ENCODE measurements at regions not wholly inside any gene's neighbourhood (a gene's known extent, or its start where the extent isn't known, plus 50 kb on each side); places are given as distances from the start of the nearest gene placed in this dataset.

DNA sequence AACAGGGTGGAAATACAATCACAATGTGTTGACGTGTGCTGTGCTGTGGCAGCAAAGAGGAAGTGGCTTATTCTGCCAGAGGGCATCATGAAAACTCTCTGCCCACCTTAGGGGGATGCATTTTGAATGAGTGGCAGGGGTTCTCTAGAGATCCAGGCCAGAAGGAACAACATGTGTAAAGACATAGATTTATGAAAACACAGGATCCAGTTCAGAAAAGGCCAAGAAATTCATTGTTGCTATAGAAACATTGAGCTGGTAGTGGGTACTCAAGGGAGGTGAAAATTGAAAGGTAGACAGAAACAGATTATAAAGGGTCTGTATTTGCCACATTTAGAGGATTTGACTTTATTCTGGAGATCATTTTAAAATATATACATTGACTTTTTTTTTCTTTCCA, 417.7 kb downstream of the ENC1 start:
- 100% methylated on average over 1 of the region's 1 CpG; no CpG with 5 or more reads in 9 of the 10 experiments for WGBS, 10 experiments
- H3K4me1 ChIP-seq (replicated peaks in 1 of 2), result no peaks in the 10 kb centered on the region
- no peak overlapping the region for H3K27ac ChIP-seq
- ATAC-seq (replicated peaks in 6 of 8), result no peak
- in situ Hi-C loops (cut with MboI; ENCODE audit: low pct_unique_long_range_greater_than_20kb in 2 of 9, low sequenced_read_pairs in 9 of 9, unreplicated experiment in 9 of 9), result no loop called here
- H3K4me3 ChIP-seq, result no peak overlapping the region

DNA sequence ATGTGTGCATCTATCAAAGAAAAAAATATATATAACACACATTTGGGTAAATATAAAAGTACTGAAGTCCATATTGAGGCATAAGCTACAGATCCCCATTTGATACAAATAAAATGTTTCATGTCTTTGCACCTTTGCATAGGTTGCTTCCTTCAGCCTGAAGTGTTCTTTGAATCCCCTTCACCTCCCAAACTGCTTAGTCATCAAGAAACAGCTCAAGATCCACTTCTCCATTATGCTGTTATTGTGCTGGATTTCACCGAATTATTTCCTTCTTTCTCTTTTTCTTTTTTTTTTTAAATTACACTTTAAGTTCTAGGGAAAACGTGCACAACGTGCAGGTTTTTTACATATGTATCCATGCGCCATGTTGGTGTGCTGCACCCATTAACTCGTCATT, 419.1 kb downstream of the ENC1 start:
- H3K4me1 ChIP-seq (replicated peaks in 1 of 2), result no peaks in the 10 kb centered on the region
- no peak overlapping the region for H3K27ac ChIP-seq
- ATAC-seq (replicated peaks in 6 of 8), result no peak
- 70 to 100% (median 90%) methylated on average over 1 to 5 of the region's 5 CpGs; no CpG with 5 or more reads in 2 of the 10 experiments for WGBS, 10 experiments
- H3K4me3 ChIP-seq, result no peak overlapping the region
- in situ Hi-C loops (cut with MboI; ENCODE audit: low pct_unique_long_range_greater_than_20kb in 2 of 9, low sequenced_read_pairs in 9 of 9, unreplicated experiment in 9 of 9), result no loop called here

DNA sequence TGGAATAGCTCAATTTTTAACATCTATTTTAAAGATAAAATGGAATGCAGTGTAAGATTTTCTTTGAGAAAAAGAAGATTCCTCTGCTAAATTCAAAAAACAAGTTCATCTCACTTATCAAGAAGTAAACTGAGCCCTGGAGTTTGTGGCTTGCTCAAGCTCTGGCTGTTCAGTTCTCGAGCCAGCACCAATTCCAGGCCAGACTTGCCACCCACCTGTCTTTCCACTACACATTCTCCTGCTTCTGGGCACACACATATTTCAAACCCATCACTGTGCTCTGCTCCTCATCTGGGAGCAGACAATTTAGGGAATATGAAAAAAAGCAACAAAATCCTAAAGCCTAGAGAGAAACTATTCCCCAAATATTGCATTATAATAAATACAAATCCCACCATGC, 424.5 kb downstream of the ENC1 start:
- 43 to 67% (median 55%) methylated on average over 1 of the region's 1 CpG; no CpG with 5 or more reads in 4 of the 10 experiments for WGBS, 10 experiments
- no peak for ATAC-seq (replicated peaks in 6 of 8)
- Histone ChIP-seq H3K27ac (no peak overlapping the region), H3K4me3 (no peak overlapping the region), H3K4me1 (replicated peaks in 1 of 2) (peaks cover 0 to 4% of the 10 kb centered on the region in 2 donors)
- in situ Hi-C loops (cut with MboI; ENCODE audit: low pct_unique_long_range_greater_than_20kb in 2 of 9, low sequenced_read_pairs in 9 of 9, unreplicated experiment in 9 of 9), result no loop called here

DNA sequence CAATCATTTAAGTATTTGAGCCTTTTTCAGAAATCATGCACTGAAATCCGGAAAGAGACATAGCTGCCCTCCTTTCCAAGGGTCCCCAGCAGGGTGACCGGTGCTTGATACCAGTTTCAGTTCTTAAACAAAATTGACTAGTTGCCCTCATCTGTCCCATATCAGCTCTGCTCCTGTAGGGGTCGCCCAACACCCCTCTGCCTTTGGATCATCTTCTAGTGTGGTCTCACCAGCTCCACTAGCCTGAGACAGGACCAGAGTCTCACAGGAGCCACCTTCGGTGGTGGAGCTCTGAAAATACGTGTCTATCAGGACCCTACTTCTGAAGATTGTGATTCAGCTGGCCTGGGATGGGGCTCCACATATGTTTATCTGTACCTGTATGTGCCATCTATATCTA, 428.2 kb downstream of the ENC1 start:
- Histone ChIP-seq H3K4me3 (no peak overlapping the region), H3K27ac (no peak overlapping the region), H3K4me1 (replicated peaks in 1 of 2) (peaks cover 0 to 4% of the 10 kb centered on the region in 2 donors)
- in situ Hi-C loops (cut with MboI; ENCODE audit: low pct_unique_long_range_greater_than_20kb in 2 of 9, low sequenced_read_pairs in 9 of 9, unreplicated experiment in 9 of 9), result no loop called here
- ATAC-seq (replicated peaks in 6 of 8), result peak in 1 of 8 experiments; percentile 66
- WGBS, 10 experiments, result 0 to 94% (median 76%) methylated on average over 1 to 5 of the region's 5 CpGs; no CpG with 5 or more reads in 5 of the 10 experiments

DNA sequence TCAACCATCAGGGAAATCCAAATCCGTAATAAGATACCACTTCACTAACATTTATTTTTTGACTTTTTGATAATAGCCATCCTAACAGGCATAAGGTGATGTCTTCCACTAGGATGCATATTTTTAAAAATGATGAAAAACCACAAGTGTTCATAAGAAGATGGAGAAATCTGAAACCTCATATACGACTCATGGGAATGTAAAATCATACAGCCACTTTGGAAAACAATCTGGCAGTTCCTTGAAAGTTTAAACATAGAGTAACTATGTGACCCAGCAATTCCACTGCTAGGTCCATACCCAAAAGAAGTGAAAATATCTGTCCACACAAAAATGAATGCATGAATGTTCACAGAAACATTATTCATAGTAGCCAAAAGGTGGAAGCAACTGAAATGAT, 431.0 kb downstream of the ENC1 start:
- 38 to 100% (median 83%) methylated on average over 1 to 2 of the region's 2 CpGs; no CpG with 5 or more reads in 1 of the 10 experiments for WGBS, 10 experiments
- Histone ChIP-seq H3K27ac (no peak overlapping the region), H3K4me1 (replicated peaks in 1 of 2) (peaks cover 8 to 10% of the 10 kb centered on the region in 2 donors), H3K4me3 (no peak overlapping the region)
- in situ Hi-C loops (cut with MboI; ENCODE audit: low pct_unique_long_range_greater_than_20kb in 2 of 9, low sequenced_read_pairs in 9 of 9, unreplicated experiment in 9 of 9), result no loop called here
- no peak for ATAC-seq (replicated peaks in 6 of 8)

DNA sequence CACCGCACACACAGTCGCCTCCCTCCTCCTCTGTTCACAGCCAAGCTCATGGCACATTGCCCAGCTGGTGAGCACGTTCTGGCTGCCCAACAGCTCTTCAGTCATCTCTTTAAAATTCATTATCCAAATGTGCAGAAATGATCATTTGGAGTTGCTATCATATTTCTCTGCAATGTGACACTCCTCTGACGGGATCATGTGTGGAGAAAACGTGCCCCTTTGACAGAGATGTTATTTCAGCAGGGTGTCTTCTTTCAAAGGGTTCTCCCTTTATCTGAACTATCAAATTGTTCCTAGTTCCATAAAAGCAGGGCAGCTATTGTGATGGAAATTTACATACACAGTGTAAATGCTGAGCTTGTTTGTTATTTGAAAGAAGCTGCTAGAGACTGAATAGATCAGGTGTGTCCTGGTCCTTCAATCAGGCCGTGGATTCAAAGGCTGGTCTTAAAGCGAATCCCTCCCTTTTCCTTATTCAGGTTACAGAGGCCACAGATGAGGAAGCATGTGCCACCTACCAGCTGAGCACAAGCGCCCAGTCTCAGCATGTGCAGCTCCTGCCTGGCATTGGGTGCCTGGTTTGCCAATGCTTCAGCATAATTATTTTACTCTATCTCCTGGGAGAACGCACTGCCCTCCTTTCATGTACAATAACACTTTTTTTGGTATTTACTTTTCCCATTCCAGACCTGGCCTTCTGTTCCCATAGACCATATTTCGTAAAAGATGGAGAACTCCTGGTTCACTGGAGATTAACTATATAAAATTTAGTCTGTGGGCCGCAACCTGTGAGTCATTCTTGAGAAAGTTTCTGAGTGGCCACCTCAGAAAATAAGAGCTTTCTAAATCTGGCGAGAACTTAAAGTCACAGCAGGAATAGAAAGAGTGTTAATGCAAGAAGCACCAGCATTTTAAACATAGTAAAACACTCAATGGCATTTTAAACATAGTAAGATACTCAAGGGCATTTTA, 433.7 kb downstream of the ENC1 start:
- in situ Hi-C loops (cut with MboI; ENCODE audit: low pct_unique_long_range_greater_than_20kb in 2 of 9, low sequenced_read_pairs in 9 of 9, unreplicated experiment in 9 of 9), result no loop called here
- Histone ChIP-seq H3K4me3 (no peak overlapping the region), H3K27ac (no peak overlapping the region), H3K4me1 (replicated peaks in 1 of 2) (peaks cover 4 to 10% of the 10 kb centered on the region in 2 donors)
- peak; percentile 78 to 98 (median 89) for ATAC-seq (replicated peaks in 6 of 8)
- 15 to 100% (median 70%) methylated on average over 2 to 12 of the region's 12 CpGs for WGBS, 10 experiments

DNA sequence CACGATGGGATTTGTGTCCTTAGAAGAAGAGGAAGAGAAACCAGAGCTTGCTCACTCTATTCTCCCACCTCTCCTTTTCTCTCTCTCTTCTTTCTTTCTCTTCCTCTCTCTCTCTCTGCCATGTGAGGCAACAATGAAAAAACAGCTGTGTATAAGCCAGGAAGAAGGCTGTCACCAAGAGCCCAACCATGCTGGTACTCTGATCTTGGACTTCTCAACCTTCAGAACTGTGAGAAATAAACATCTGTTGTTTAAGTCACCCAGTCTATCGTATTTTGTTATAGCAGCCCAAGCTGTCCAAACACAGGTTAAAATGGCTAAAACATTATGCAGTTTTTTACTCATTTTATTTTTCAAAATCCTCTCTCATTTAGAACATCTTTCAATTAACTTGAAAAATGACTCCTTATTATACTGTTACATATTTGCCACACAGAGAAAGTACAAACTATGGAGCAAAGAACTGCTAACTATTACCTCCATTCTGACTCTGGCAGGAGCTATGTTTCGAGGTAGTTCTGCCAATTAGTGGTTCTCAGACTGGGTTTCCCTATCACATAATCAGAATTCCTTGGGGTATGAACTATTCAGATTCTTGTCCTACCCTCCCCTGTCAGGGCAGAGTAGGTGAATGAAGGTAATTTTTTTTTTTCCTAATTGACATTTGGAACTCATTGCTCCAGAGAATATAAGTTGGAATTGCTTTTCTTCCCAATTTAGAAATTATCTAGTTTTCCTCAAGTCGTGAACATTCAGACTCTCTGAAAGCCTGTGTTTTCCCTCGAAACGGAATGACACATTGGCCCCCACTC, 434.6 kb downstream of the ENC1 start:
- H3K4me3 ChIP-seq, result no peak overlapping the region
- WGBS, 10 experiments, result 10 to 100% (median 63%) methylated on average over 1 to 5 of the region's 6 CpGs; no CpG with 5 or more reads in 2 of the 10 experiments
- H3K4me1 ChIP-seq (replicated peaks in 1 of 2), result peaks cover 4 to 10% of the 10 kb centered on the region in 2 donors
- H3K27ac ChIP-seq, result no peak overlapping the region
- in situ Hi-C loops (cut with MboI; ENCODE audit: low pct_unique_long_range_greater_than_20kb in 2 of 9, low sequenced_read_pairs in 9 of 9, unreplicated experiment in 9 of 9), result no loop called here
- ATAC-seq (replicated peaks in 6 of 8), result peak in 2 of 8 experiments; percentile 7 to 15

DNA sequence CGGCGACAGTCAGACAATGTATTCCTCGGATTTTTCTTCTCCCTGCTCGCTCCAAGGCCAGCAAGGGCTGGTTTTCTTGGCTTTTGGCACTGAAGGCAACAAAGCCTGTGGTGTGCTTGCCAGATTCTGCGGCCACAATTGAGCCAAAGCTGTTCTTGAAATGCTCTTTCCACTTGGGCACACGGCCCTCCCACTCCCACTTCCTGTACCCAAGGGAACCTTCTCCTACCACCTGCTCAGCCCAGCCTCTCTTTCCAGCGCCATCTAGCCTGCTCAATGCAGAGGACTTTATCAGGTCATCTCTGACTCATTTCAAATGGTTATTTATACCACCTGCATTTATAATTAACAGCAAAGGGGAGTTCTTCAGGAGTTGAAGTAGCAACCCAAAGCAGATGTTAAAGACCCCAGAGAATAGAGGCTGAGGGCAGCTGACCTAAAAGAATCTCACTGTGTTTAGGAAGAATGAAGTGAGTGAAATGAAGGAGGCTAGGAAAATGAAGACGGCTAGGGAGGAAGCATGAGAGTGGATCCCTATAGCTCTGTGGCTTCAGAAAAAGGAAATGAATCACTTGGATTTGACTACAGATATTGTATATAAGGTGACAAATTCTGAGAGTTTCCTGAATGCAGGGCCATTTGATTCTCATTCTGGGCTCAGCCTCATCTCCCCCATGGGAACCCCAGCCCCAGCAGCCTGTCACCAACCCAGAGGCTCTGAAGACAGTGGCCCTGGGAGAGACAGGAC, 439.0 kb downstream of the ENC1 start:
- Histone ChIP-seq H3K4me1 (replicated peaks in 1 of 2) (peaks cover 5 to 10% of the 10 kb centered on the region in 2 donors), H3K4me3 (no peak overlapping the region), H3K27ac (no peak overlapping the region)
- peak in 4 of 8 experiments; percentile 30 to 44 (median 37) for ATAC-seq (replicated peaks in 6 of 8)
- in situ Hi-C loops (cut with MboI; ENCODE audit: low pct_unique_long_range_greater_than_20kb in 2 of 9, low sequenced_read_pairs in 9 of 9, unreplicated experiment in 9 of 9), result no loop called here
- 0 to 92% (median 70%) methylated on average over 1 to 8 of the region's 8 CpGs; no CpG with 5 or more reads in 2 of the 10 experiments for WGBS, 10 experiments

DNA sequence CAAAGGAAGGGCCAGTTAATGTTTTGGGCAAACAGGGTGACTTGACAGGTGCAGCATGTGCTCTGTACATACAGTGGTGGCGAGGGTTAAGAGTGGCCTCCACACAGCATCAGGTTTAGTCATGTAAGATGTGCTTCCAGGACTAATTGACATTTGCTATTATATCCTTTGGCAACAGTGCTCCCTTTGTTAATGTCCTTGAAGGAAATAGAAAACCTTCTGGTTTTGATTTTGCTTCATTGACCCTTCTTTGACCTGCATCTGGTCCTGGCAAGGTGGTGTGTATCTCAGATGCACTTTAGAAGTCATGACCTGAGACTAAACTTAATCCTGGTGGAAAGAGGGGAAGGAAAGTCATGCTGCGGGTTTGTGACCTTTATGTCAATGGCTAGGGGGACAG, 440.0 kb downstream of the ENC1 start:
- in situ Hi-C loops (cut with MboI; ENCODE audit: low pct_unique_long_range_greater_than_20kb in 2 of 9, low sequenced_read_pairs in 9 of 9, unreplicated experiment in 9 of 9), result no loop called here
- H3K4me3 ChIP-seq, result no peak overlapping the region
- WGBS, 10 experiments, result 100% methylated on average over 1 of the region's 2 CpGs; no CpG with 5 or more reads in 7 of the 10 experiments
- no peak for ATAC-seq (replicated peaks in 6 of 8)
- H3K27ac ChIP-seq, result no peak overlapping the region
- H3K4me1 ChIP-seq (replicated peaks in 1 of 2), result peaks cover 0 to 8% of the 10 kb centered on the region in 2 donors

DNA sequence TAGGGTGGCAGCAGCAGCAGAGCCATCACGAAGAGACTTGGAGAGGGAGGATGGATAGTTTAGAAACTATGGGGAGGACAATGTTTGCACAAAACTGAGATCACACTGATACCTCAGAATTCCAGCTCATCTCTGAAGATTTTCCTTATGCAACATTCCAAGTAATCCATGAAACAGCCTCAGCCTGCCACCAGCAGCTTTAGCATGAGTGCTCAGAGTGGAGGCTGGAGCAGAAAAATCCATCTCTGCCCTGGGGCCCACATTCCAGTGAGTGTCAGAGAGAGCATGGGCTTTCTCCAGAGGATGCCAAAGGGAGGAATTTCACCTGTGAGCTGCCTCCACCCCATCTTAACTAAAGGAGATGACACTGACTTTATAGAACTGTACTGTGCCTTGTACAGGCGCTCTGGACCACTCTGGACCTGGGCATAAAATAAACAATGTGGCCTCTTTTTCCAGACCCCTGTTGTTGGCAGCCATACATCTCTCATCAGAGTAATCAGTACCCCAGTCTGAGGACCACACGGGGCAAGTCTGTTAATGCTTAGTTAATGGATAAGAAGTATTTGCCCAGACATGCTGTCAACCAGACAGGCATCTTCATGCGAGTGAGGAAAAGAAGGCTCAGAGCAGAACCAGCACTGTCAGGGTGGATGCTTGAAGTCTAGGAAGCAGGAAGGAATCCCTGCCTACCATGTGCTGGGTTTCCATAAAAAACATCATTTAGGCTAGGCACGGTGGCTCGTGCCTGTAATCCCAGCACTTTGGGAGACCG, 440.9 kb downstream of the ENC1 start:
- 86 to 100% (median 96%) methylated on average over 1 to 5 of the region's 7 CpGs; no CpG with 5 or more reads in 1 of the 10 experiments for WGBS, 10 experiments
- Histone ChIP-seq H3K4me1 (replicated peaks in 1 of 2) (peaks cover 0 to 6% of the 10 kb centered on the region in 2 donors), H3K4me3 (no peak overlapping the region), H3K27ac (no peak overlapping the region)
- peak in 4 of 8 experiments; percentile 14 to 94 (median 42) for ATAC-seq (replicated peaks in 6 of 8)
- in situ Hi-C loops (cut with MboI; ENCODE audit: low pct_unique_long_range_greater_than_20kb in 2 of 9, low sequenced_read_pairs in 9 of 9, unreplicated experiment in 9 of 9), result no loop called here

DNA sequence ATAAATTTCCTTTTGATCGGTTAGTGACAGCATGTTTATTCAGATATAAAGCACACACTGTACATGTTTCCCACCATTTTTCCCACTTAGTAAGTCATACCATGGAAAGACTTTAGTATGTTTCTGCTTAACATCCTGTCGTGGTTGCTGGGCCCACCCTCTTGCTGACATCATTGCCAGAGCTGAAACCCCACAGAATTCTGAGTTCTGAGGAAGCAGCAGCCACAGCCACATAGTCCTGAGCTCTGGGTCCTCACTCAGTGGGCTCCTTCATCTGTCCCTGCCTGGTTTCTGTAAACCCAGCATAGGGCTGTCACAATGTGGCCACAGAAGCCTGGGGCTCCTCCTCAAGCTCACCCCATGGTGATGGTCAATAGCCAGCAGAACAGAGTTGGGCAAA, 441.5 kb downstream of the ENC1 start:
- 14 to 83% (median 76%) methylated on average over 1 to 2 of the region's 2 CpGs; no CpG with 5 or more reads in 2 of the 10 experiments for WGBS, 10 experiments
- in situ Hi-C loops (cut with MboI; ENCODE audit: low pct_unique_long_range_greater_than_20kb in 2 of 9, low sequenced_read_pairs in 9 of 9, unreplicated experiment in 9 of 9), result no loop called here
- H3K27ac ChIP-seq, result no peak overlapping the region
- H3K4me3 ChIP-seq, result no peak overlapping the region
- peak in 3 of 8 experiments; percentile 15 to 28 (median 21) for ATAC-seq (replicated peaks in 6 of 8)
- peaks cover 0 to 6% of the 10 kb centered on the region in 2 donors for H3K4me1 ChIP-seq (replicated peaks in 1 of 2)

DNA sequence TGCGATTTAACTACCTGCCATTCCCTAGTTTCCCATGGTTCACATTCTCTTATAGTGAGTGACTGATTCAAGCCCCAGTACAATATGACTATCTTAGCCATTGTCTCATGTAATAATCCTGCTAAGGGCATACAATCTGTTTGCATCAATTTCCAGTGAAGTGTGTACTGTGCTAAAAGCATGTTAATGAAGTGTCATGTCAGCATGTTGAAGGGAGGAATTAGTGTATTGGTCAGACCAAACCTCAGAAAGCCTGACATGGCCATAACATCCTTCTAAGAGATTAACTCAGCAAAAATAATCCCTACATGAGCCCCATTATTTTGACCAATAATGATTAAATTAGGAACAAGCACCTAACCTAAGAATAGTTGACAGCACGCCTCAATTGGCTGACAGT, 442.4 kb downstream of the ENC1 start:
- ATAC-seq (replicated peaks in 6 of 8), result no peak
- no peak overlapping the region for H3K27ac ChIP-seq
- in situ Hi-C loops (cut with MboI; ENCODE audit: low pct_unique_long_range_greater_than_20kb in 2 of 9, low sequenced_read_pairs in 9 of 9, unreplicated experiment in 9 of 9), result no loop called here
- peaks cover 0 to 6% of the 10 kb centered on the region in 2 donors for H3K4me1 ChIP-seq (replicated peaks in 1 of 2)
- WGBS, 10 experiments, result 80 to 100% (median 94%) methylated on average over 1 to 2 of the region's 2 CpGs; no CpG with 5 or more reads in 2 of the 10 experiments
- H3K4me3 ChIP-seq, result no peak overlapping the region
